ENCODE measurements at regions not wholly inside any gene's neighbourhood (a gene's known extent, or its start where the extent isn't known, plus 50 kb on each side); places are given as distances from the start of the nearest gene placed in this dataset.

- Histone ChIP-seq H3K36me3 (replicated peaks in 1 of 2; ENCODE audit: insufficient read depth in 1 of 2, low read depth in 2 of 2) (no peaks in the 10 kb centered on the region), H3K27me3 (no peaks in the 10 kb centered on the region), H3K27ac (no peak overlapping the region), H3K4me1 (peaks cover 7% of the 10 kb centered on the region), H3K9me3 (no peaks in the 10 kb centered on the region), H3K4me3 (no peak overlapping the region)
- intact Hi-C loops (cut with DNase I) = no loop called here
- DNase-seq (no peak), ATAC-seq (no peak)
- 88 to 93% methylated on average over 2 of the region's 2 CpGs for WGBS, 2 donors
- TF ChIP-seq, protein P1, sequence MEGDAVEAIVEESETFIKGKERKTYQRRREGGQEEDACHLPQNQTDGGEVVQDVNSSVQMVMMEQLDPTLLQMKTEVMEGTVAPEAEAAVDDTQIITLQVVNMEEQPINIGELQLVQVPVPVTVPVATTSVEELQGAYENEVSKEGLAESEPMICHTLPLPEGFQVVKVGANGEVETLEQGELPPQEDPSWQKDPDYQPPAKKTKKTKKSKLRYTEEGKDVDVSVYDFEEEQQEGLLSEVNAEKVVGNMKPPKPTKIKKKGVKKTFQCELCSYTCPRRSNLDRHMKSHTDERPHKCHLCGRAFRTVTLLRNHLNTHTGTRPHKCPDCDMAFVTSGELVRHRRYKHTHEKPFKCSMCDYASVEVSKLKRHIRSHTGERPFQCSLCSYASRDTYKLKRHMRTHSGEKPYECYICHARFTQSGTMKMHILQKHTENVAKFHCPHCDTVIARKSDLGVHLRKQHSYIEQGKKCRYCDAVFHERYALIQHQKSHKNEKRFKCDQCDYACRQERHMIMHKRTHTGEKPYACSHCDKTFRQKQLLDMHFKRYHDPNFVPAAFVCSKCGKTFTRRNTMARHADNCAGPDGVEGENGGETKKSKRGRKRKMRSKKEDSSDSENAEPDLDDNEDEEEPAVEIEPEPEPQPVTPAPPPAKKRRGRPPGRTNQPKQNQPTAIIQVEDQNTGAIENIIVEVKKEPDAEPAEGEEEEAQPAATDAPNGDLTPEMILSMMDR (IDR thresholded peaks at IDR 0.05) = no peak
- no peak for TF ChIP-seq POLR2A (IDR thresholded peaks at IDR 0.05)
These were observed 116.8 kb upstream of the ARID1B start for GRCh38 chr6:156660389-156660788.

DNA sequence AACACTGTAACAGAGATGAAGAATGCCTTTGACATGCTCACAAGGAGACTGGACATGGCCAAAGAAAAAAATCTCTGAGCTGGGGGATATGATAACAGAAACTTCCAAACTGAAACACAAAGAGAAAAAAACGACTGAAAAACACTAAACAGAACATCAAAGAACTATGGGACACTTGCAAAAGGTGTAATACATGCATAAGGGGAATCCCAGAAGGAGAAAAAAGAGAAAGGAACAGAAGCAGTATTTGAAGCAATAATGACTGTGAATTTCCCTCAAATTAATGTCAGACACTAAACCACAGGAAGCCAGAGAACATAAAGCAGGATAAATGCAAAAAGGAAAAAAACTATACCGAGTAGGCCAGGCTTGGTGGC lies 117.4 kb upstream of the ARID1B start:
- ATAC-seq = no peak
- no peaks in the 10 kb centered on the region for H3K27me3 ChIP-seq
- intact Hi-C loops (cut with DNase I) = no loop called here
- no peaks in the 10 kb centered on the region for H3K36me3 ChIP-seq (replicated peaks in 1 of 2; ENCODE audit: insufficient read depth in 1 of 2, low read depth in 2 of 2)
- H3K27ac ChIP-seq = no peak overlapping the region
- no peak for DNase-seq
- WGBS, 2 donors = 60 to 67% methylated on average over 2 of the region's 2 CpGs
- TF ChIP-seq POLR2A (IDR thresholded peaks at IDR 0.05) = no peak
- TF ChIP-seq, protein P1 (IDR thresholded peaks at IDR 0.05) = no peak
- no peaks in the 10 kb centered on the region for H3K9me3 ChIP-seq
- H3K4me3 ChIP-seq = no peak overlapping the region
- H3K4me1 ChIP-seq = peaks cover 7% of the 10 kb centered on the region

GRCh38 chr6:156658966-156659821 lies 118.0 kb upstream of the ARID1B start:
- WGBS, 2 donors = 74 to 80% methylated on average over 7 of the region's 7 CpGs
- no peaks in the 10 kb centered on the region for H3K36me3 ChIP-seq (replicated peaks in 1 of 2; ENCODE audit: insufficient read depth in 1 of 2, low read depth in 2 of 2)
- H3K4me1 ChIP-seq = peaks cover 7% of the 10 kb centered on the region
- intact Hi-C loops (cut with DNase I) = no loop called here
- DNase-seq (no peak), ATAC-seq (no peak)
- no peak overlapping the region for H3K27ac ChIP-seq
- H3K9me3 ChIP-seq = no peaks in the 10 kb centered on the region
- TF ChIP-seq POLR2A (IDR thresholded peaks at IDR 0.05) = no peak
- TF ChIP-seq, protein P1 (IDR thresholded peaks at IDR 0.05) = no peak
- no peaks in the 10 kb centered on the region for H3K27me3 ChIP-seq
- no peak overlapping the region for H3K4me3 ChIP-seq

- Histone ChIP-seq H3K4me3 (no peak overlapping the region), H3K27me3 (no peaks in the 10 kb centered on the region), H3K4me1 (peaks cover 7% of the 10 kb centered on the region), H3K9me3 (no peaks in the 10 kb centered on the region), H3K27ac (no peak overlapping the region), H3K36me3 (replicated peaks in 1 of 2; ENCODE audit: insufficient read depth in 1 of 2, low read depth in 2 of 2) (no peaks in the 10 kb centered on the region)
- DNase-seq (peak in 2 of 4 donors; percentile 29 to 38), ATAC-seq (no peak)
- 36 to 39% methylated on average over 12 of the region's 12 CpGs for WGBS, 2 donors
- intact Hi-C loops (cut with DNase I) = no loop called here
- TF ChIP-seq, protein P1 (IDR thresholded peaks at IDR 0.05) = no peak
- TF ChIP-seq POLR2A (IDR thresholded peaks at IDR 0.05) = no peak
These were observed 118.8 kb upstream of the ARID1B start for GRCh38 chr6:156658186-156658965.

All from body of pancreas (tissue), 4 donors.